ENCODE measurements at regions not wholly inside any gene's neighbourhood (a gene's known extent, or its start where the extent isn't known, plus 50 kb on each side); places are given as distances from the start of the nearest gene placed in this dataset.

DNA sequence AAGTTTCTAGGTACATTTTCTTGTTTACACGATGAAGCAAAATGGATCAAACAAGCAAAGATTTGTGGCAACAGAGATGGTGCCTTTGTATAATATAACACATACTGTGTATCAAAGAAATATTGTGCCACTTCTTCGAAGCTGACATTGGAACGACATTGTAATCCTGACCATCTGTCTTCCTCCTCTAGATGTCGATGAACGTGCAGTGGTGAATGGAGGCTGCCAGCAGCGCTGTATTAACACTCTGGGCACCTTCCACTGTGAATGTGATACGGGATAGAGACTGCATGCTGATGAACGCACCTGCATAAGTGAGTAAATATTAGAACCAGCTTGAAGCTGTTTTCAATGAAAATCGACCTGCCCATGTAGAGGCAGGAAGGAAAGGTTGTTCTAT is 613.3 kb upstream of the GOLIM4 start:
- Mint-ChIP-seq H3K9me3 (no peaks in the 10 kb centered on the region), H3K36me3 (ENCODE audit: low read depth) (peaks cover 4% of the 10 kb centered on the region; the same call in 1 of the 3 replicates), H3K27ac (no peak overlapping the region), H3K4me3 (no peak overlapping the region), H3K27me3 (ENCODE audit: insufficient read depth, low read depth, poor library complexity) (no peaks in the 10 kb centered on the region), H3K4me1 (peaks cover 2% of the 10 kb centered on the region)
- H3K36me3 ChIP-seq (ENCODE audit: insufficient read depth): no peaks in the 10 kb centered on the region
- no peaks in the 10 kb centered on the region for H3K9me2 ChIP-seq (ENCODE audit: insufficient read depth)
- DNase-seq (ENCODE audit: low spot score) (no peak), ATAC-seq (no peak)
- H3K79me2 ChIP-seq (replicated peaks; ENCODE audit: insufficient read depth): no peaks in the 10 kb centered on the region
- H3K27ac ChIP-seq (ENCODE audit: low read depth): no peak overlapping the region
- no peaks in the 10 kb centered on the region for H3K27me3 ChIP-seq (ENCODE audit: insufficient read depth)
- H3F3A ChIP-seq (replicated peaks; ENCODE audit: low read depth): no peaks in the 10 kb centered on the region
- H3K4me1 ChIP-seq (ENCODE audit: insufficient read depth): no peaks in the 10 kb centered on the region
- no peaks in the 10 kb centered on the region for H4K20me1 ChIP-seq (replicated peaks; ENCODE audit: insufficient read depth)
- H2AFZ ChIP-seq: no peak overlapping the region
- no peak for TF ChIP-seq STAT1 (IDR thresholded peaks at IDR 0.05; ENCODE audit: unreplicated experiment)
- TF ChIP-seq ZNF114 (CRISPR knock-in tag; IDR thresholded peaks at IDR 0.05): no peak
- TF ChIP-seq, protein P1, sequence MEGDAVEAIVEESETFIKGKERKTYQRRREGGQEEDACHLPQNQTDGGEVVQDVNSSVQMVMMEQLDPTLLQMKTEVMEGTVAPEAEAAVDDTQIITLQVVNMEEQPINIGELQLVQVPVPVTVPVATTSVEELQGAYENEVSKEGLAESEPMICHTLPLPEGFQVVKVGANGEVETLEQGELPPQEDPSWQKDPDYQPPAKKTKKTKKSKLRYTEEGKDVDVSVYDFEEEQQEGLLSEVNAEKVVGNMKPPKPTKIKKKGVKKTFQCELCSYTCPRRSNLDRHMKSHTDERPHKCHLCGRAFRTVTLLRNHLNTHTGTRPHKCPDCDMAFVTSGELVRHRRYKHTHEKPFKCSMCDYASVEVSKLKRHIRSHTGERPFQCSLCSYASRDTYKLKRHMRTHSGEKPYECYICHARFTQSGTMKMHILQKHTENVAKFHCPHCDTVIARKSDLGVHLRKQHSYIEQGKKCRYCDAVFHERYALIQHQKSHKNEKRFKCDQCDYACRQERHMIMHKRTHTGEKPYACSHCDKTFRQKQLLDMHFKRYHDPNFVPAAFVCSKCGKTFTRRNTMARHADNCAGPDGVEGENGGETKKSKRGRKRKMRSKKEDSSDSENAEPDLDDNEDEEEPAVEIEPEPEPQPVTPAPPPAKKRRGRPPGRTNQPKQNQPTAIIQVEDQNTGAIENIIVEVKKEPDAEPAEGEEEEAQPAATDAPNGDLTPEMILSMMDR (conservative IDR thresholded peaks at IDR 0.05; ENCODE audit: low read depth in 2 of 2): peak in 1 of 2 experiments; percentile 10; a peak in 1 of 4 replicates
- TF ChIP-seq POLR2AphosphoS5 (IDR thresholded peaks at IDR 0.05; ENCODE audit: low read depth): no peak
- TF ChIP-seq, protein P2, sequence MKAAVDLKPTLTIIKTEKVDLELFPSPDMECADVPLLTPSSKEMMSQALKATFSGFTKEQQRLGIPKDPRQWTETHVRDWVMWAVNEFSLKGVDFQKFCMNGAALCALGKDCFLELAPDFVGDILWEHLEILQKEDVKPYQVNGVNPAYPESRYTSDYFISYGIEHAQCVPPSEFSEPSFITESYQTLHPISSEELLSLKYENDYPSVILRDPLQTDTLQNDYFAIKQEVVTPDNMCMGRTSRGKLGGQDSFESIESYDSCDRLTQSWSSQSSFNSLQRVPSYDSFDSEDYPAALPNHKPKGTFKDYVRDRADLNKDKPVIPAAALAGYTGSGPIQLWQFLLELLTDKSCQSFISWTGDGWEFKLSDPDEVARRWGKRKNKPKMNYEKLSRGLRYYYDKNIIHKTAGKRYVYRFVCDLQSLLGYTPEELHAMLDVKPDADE (IDR thresholded peaks at IDR 0.05): no peak
- TF ChIP-seq ZNF331 (CRISPR knock-in tag; IDR thresholded peaks at IDR 0.05; ENCODE audit: low read depth): no peak
- H3K4me2 ChIP-seq: no peak overlapping the region
- H3K4me3 ChIP-seq: no peak overlapping the region

DNA sequence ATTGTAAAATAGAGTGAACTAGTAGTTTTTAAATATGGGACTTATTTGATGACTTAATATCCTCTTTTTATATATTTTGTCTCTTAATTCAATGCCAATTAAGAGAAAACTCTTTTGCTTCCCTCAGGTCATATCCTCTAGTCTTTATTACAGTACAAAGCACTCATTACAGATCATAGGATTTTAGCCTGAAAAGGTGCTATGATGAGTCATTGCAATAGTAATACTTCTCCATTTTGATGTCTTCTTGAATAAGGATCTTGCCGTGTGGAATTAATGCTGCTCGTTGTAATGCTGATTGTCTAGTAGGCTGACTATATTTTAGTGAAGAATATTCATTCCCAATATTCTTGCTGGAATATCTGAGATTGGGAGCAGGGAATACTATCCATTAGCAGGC is 612.2 kb upstream of the GOLIM4 start:
- no peaks in the 10 kb centered on the region for H3K79me2 ChIP-seq (replicated peaks; ENCODE audit: insufficient read depth)
- no peak overlapping the region for H2AFZ ChIP-seq
- no peak overlapping the region for H3K4me3 Mint-ChIP-seq
- no peaks in the 10 kb centered on the region for H3K4me1 ChIP-seq (ENCODE audit: insufficient read depth)
- H3F3A ChIP-seq (replicated peaks; ENCODE audit: low read depth): no peaks in the 10 kb centered on the region
- ATAC-seq (no peak), DNase-seq (ENCODE audit: low spot score) (no peak)
- no peaks in the 10 kb centered on the region for H3K27me3 ChIP-seq (ENCODE audit: insufficient read depth)
- no peaks in the 10 kb centered on the region for H3K9me3 Mint-ChIP-seq
- no peak overlapping the region for H3K4me2 ChIP-seq
- no peaks in the 10 kb centered on the region for H4K20me1 ChIP-seq (replicated peaks; ENCODE audit: insufficient read depth)
- no peak overlapping the region for H3K27ac ChIP-seq (ENCODE audit: low read depth)
- no peak overlapping the region for H3K4me3 ChIP-seq
- H3K9me2 ChIP-seq (ENCODE audit: insufficient read depth): no peaks in the 10 kb centered on the region
- H3K27ac Mint-ChIP-seq: no peak overlapping the region
- H3K4me1 Mint-ChIP-seq: peaks cover 2% of the 10 kb centered on the region
- no peaks in the 10 kb centered on the region for H3K36me3 ChIP-seq (ENCODE audit: insufficient read depth)
- H3K36me3 Mint-ChIP-seq (ENCODE audit: low read depth): peaks cover 4% of the 10 kb centered on the region; the same call in 1 of the 3 replicates
- TF ChIP-seq NANOG (IDR thresholded peaks at IDR 0.05; ENCODE audit: borderline replicate concordance) (no peak), ZNF114 (CRISPR knock-in tag; IDR thresholded peaks at IDR 0.05) (no peak), EZH2phosphoT487 (IDR thresholded peaks at IDR 0.05; ENCODE audit: unreplicated experiment) (no peak), CREB1 (CRISPR knock-in tag; IDR thresholded peaks at IDR 0.05; ENCODE audit: low read depth) (no peak), POLR2AphosphoS5 (IDR thresholded peaks at IDR 0.05; ENCODE audit: low read depth) (no peak)
- no peaks in the 10 kb centered on the region for H3K27me3 Mint-ChIP-seq (ENCODE audit: insufficient read depth, low read depth, poor library complexity)

Data from GM23338 (cell line).